Bronchial epithelial cell (primary cell): ENCODE measurements at regions not wholly inside any gene's neighbourhood (a gene's known extent, or its start where the extent isn't known, plus 50 kb on each side); places are given as distances from the start of the nearest gene placed in this dataset.

ENCODE experiments used
- DNase-seq: peaks from one replicate; pipeline ENCODE4 v3.0.0-alpha.2; 2010; ENCODE audit warnings: low read depth
- FAIRE-seq: peaks from 2 replicates; lab custom pipeline; 2011; peaks lifted over from hg19 to GRCh38; lab: Jason Lieb, UNC
- H3K27me3 ChIP-seq: 2 replicates; pipeline ENCODE4 v1.5.1; 2011; ENCODE audit warnings: low read length; ENCODE audit not compliant: control insufficient read depth, insufficient read depth
- H3K36me3 ChIP-seq: 2 replicates; pipeline ENCODE4 v1.5.1; 2011; ENCODE audit warnings: low read length; ENCODE audit not compliant: control insufficient read depth, insufficient read depth
- H3K4me3 ChIP-seq: 2 replicates; pipeline ENCODE4 v1.5.1; 2011; ENCODE audit warnings: mild to moderate bottlenecking, low read depth, low read length, control low read depth
- TF ChIP-seq, protein P1 (sequence below): IDR thresholded peaks from 2 replicates; pipeline ENCODE4 v1.5.1; 2011; ENCODE audit warnings: mild to moderate bottlenecking, moderate library complexity, low read length, control low read depth, inconsistent platforms; ENCODE audit not compliant: insufficient read depth, severe bottlenecking

- TF ChIP-seq, protein P1, sequence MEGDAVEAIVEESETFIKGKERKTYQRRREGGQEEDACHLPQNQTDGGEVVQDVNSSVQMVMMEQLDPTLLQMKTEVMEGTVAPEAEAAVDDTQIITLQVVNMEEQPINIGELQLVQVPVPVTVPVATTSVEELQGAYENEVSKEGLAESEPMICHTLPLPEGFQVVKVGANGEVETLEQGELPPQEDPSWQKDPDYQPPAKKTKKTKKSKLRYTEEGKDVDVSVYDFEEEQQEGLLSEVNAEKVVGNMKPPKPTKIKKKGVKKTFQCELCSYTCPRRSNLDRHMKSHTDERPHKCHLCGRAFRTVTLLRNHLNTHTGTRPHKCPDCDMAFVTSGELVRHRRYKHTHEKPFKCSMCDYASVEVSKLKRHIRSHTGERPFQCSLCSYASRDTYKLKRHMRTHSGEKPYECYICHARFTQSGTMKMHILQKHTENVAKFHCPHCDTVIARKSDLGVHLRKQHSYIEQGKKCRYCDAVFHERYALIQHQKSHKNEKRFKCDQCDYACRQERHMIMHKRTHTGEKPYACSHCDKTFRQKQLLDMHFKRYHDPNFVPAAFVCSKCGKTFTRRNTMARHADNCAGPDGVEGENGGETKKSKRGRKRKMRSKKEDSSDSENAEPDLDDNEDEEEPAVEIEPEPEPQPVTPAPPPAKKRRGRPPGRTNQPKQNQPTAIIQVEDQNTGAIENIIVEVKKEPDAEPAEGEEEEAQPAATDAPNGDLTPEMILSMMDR = no peak
- peak; percentile 88 for DNase-seq
- FAIRE-seq = peak; percentile 43
- Histone ChIP-seq H3K4me3 (no peak overlapping the region), H3K36me3 (no peaks in the 10 kb centered on the region), H3K27me3 (no peaks in the 10 kb centered on the region)
Measured at GRCh38 chr13:85108356-85108755, 690.9 kb downstream of the SLITRK6 start.

DNA sequence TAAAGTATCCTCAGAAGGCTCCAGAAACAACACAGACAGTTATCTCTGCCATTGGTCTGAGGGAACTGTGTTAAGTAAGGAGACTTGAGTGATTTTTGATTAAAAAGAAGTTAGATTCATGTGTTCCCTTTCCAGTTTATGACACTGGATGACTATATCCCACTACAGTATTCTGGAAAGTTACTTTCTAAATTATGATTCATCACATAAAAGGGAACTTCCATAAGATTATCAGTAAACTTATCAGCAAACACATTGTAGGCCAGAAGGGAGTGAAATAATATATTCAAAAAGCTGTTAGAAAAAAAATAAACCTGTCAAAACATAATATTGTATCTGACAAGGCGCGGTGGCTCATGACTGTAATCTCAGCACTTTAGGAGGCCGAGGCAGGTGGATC is 700.0 kb downstream of the SLITRK6 start:
- DNase-seq = no peak

GRCh38 chr13:85095418-85096272 is 703.6 kb downstream of the SLITRK6 start:
- no peaks in the 10 kb centered on the region for H3K27me3 ChIP-seq
- FAIRE-seq (no peak), DNase-seq (no peak)
- TF ChIP-seq, protein P1 = no peak
- no peaks in the 10 kb centered on the region for H3K36me3 ChIP-seq
- H3K4me3 ChIP-seq = no peak overlapping the region

More for the DNA sequence above, 700.0 kb downstream of the SLITRK6 start:
- H3K36me3 ChIP-seq = no peaks in the 10 kb centered on the region
- TF ChIP-seq, protein P1 = no peak
- H3K4me3 ChIP-seq = no peak overlapping the region
- no peaks in the 10 kb centered on the region for H3K27me3 ChIP-seq
- no peak for FAIRE-seq

GRCh38 chr13:85093808-85094207 is 705.4 kb downstream of the SLITRK6 start:
- TF ChIP-seq, protein P1 = no peak
- H3K36me3 ChIP-seq = no peaks in the 10 kb centered on the region
- no peaks in the 10 kb centered on the region for H3K27me3 ChIP-seq
- DNase-seq = peak; percentile 28
- FAIRE-seq = no peak
- no peak overlapping the region for H3K4me3 ChIP-seq

DNA sequence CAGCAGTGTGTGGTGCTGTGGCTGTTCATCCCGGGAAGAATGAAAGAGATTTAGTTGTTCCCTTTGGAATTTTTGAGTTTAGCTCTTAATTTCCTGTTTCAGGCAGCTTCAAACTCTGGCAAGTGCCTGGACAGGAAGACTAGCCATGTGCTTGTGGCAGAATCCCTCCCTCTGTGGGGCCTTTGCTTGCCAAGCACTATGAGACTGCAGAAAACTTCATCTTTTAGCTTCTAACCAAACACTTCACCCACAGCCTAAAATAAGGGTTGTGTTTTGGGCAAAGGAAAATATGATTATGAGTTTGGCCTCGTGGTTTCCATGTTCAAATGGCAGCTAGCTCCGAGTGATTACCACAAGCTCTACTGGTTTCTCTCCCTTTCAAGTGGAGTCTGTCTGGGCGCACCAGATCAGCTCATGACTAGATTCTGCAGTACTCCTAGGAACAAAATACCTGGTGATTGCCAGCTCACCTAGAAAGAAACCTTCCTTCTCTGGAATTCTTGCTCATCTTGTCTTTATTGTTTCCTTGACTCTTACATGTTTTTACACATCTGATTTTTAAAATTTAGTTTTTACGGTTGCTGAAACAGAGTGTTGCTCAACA is 707.5 kb downstream of the SLITRK6 start:
- FAIRE-seq (no peak), DNase-seq (no peak)
- Histone ChIP-seq H3K36me3 (no peaks in the 10 kb centered on the region), H3K27me3 (no peaks in the 10 kb centered on the region), H3K4me3 (no peak overlapping the region)
- TF ChIP-seq, protein P1 = no peak
